Neural progenitor cell (in vitro differentiated cells): ENCODE measurements at regions not wholly inside any gene's neighbourhood (a gene's known extent, or its start where the extent isn't known, plus 50 kb on each side); places are given as distances from the start of the nearest gene placed in this dataset.

ENCODE experiments used
- CTCF ChIP-seq: fragments of 200-600 bp; sonication (generic); IDR thresholded peaks from 2 replicates; pipeline ENCODE4 v1.5.1; 2017; ENCODE audit warnings: antibody characterized with exemption, mild to moderate bottlenecking
- EZH2 ChIP-seq: fragments of 200-600 bp; sonication (generic); IDR thresholded peaks from 2 replicates; pipeline ENCODE4 v1.6.1; 2017; ENCODE audit warnings: antibody characterized with exemption, mild to moderate bottlenecking, moderate library complexity
- EZH2phosphoT487 ChIP-seq: fragments of 200-600 bp; sonication (generic); IDR thresholded peaks from 2 replicates; pipeline ENCODE4 v1.6.1; 2017; ENCODE audit warnings: antibody characterized with exemption

DNA sequence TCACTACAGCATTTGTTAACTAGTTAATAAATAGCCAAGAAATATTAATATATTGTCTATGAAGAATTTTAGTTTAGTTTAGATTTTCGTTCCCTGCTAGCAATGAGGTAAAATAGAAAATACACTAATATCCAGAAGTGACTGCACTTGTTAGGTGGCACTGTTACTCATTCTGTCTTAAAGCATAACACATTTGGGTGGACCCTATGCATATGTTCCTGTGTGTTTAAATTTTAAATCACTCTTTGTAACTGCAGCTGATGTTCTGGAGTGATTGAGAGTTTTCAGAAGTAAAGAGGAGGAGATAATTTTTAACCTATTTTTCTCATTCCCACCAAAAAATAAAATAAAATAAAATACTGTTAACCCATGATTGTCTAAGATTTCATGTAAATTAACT is 73.9 kb upstream of the SOX4 start:
- TF ChIP-seq EZH2 (no peak), CTCF (no peak), EZH2phosphoT487 (no peak)
